ENCODE measurements at regions not wholly inside any gene's neighbourhood (a gene's known extent, or its start where the extent isn't known, plus 50 kb on each side); places are given as distances from the start of the nearest gene placed in this dataset.

- Histone ChIP-seq H3K4me1 (peaks cover 0 to 20% (median 12%) of the 10 kb centered on the region in 4 donors), H3K27me3 (no peaks in the 10 kb centered on the region), H3K4me3 (no peak overlapping the region), H3K27ac (replicated peaks in 1 of 4) (no peak overlapping the region), H3K36me3 (no peaks in the 10 kb centered on the region), H3K9me3 (no peaks in the 10 kb centered on the region)
- 89% methylated on average over 4 of the region's 4 CpGs for WGBS
- DNase-seq (ENCODE audit: extremely low spot score), result no peak
- no peak for TF ChIP-seq CTCF (IDR thresholded peaks at IDR 0.05)
- TF ChIP-seq POLR2AphosphoS5 (IDR thresholded peaks at IDR 0.05), result no peak
- TF ChIP-seq EP300 (IDR thresholded peaks at IDR 0.05), result no peak
- TF ChIP-seq POLR2A (IDR thresholded peaks at IDR 0.05; ENCODE audit: low read depth), result no peak
- intact Hi-C loops (cut with DNase I), result no loop called here
These were observed 246.7 kb upstream of the MARCKS start for GRCh38 chr6:113610377-113610988.

- Histone ChIP-seq H3K4me1 (peaks cover 0 to 13% (median 4%) of the 10 kb centered on the region in 4 donors), H3K27ac (replicated peaks in 1 of 4) (no peak overlapping the region), H3K9me3 (no peaks in the 10 kb centered on the region), H3K36me3 (no peaks in the 10 kb centered on the region), H3K4me3 (no peak overlapping the region), H3K27me3 (no peaks in the 10 kb centered on the region)
- TF ChIP-seq EP300 (IDR thresholded peaks at IDR 0.05) (no peak), CTCF (IDR thresholded peaks at IDR 0.05) (no peak), POLR2AphosphoS5 (IDR thresholded peaks at IDR 0.05) (no peak), POLR2A (IDR thresholded peaks at IDR 0.05; ENCODE audit: low read depth) (no peak)
- DNase-seq (ENCODE audit: extremely low spot score), result no peak
- WGBS, result 87% methylated on average over 5 of the region's 5 CpGs
- intact Hi-C loops (cut with DNase I), result no loop called here
These were observed 240.4 kb upstream of the MARCKS start for GRCh38 chr6:113616701-113617274.

GRCh38 chr6:113619077-113619476 is 238.1 kb upstream of the MARCKS start:
- Histone ChIP-seq H3K4me3 (no peak overlapping the region), H3K27ac (replicated peaks in 1 of 4) (no peak overlapping the region), H3K36me3 (no peaks in the 10 kb centered on the region), H3K27me3 (no peaks in the 10 kb centered on the region), H3K4me1 (peaks cover 0 to 7% (median 0%) of the 10 kb centered on the region in 4 donors), H3K9me3 (no peaks in the 10 kb centered on the region)
- WGBS, result 87% methylated on average over 4 of the region's 4 CpGs
- intact Hi-C loops (cut with DNase I), result no loop called here
- TF ChIP-seq POLR2AphosphoS5 (IDR thresholded peaks at IDR 0.05), result no peak
- TF ChIP-seq EP300 (IDR thresholded peaks at IDR 0.05), result no peak
- no peak for TF ChIP-seq POLR2A (IDR thresholded peaks at IDR 0.05; ENCODE audit: low read depth)
- TF ChIP-seq CTCF (IDR thresholded peaks at IDR 0.05), result no peak
- no peak for DNase-seq (ENCODE audit: extremely low spot score)

GRCh38 chr6:113620386-113620785 is 236.8 kb upstream of the MARCKS start:
- H3K4me3 ChIP-seq, result no peak overlapping the region
- DNase-seq (ENCODE audit: extremely low spot score), result no peak

More at GRCh38 chr6:113620386-113620785, 236.8 kb upstream of the MARCKS start:
- Histone ChIP-seq H3K27ac (replicated peaks in 1 of 4) (no peak overlapping the region), H3K4me1 (peaks cover 0 to 7% (median 0%) of the 10 kb centered on the region in 4 donors), H3K27me3 (no peaks in the 10 kb centered on the region), H3K36me3 (no peaks in the 10 kb centered on the region), H3K9me3 (no peaks in the 10 kb centered on the region)
- WGBS, result 29% methylated on average over 2 of the region's 2 CpGs
- no peak for TF ChIP-seq CTCF (IDR thresholded peaks at IDR 0.05)
- TF ChIP-seq POLR2AphosphoS5 (IDR thresholded peaks at IDR 0.05), result no peak
- no peak for TF ChIP-seq EP300 (IDR thresholded peaks at IDR 0.05)
- TF ChIP-seq POLR2A (IDR thresholded peaks at IDR 0.05; ENCODE audit: low read depth), result no peak
- intact Hi-C loops (cut with DNase I), result no loop called here
